ENCODE measurements at regions not wholly inside any gene's neighbourhood (a gene's known extent, or its start where the extent isn't known, plus 50 kb on each side); places are given as distances from the start of the nearest gene placed in this dataset.
A peak's percentile ranks its signal among the peaks of the same experiment; 100 is the strongest.

DNA sequence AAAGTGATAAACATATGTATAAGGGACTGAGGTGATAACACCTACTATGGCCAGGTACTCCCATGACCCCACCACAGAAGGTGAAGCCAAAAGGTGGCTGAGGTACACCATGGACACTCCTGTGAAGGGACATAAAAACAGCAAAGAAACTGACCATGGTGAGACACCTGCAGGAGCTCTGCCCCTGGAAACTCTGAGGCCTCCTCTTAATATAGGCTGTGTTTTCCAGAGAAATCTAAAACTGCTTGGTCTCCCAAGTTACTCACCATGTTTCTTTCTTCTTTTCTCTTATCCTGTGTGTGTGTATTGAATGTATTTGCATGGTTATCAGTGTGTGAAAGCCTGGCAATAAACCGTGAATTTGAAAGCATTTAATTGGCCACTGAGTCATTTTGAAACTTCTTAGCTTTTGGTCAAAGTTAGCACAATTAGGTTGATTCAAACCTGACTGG lies 739.3 kb upstream of the GCFC2 start:
- no peak for DNase-seq (ENCODE audit: low spot score)

DNA sequence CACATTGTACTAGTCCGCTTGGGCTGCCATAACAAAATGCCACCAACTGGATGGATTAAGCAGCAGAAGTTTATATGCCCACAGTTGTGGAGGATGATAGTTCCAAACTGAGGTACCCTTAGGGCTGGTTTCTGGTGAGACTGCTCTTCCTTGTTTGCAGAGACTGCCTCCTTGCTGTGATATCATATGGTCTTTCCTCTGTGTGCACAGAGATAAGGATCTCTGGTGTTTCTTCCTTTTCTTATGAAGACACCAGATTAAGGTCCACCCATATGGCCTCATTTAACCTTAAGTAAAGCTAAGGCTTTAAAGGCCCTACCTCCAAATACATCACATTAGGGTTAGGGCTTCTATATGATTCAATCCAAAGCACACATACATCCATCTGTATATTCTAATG lies 738.2 kb upstream of the GCFC2 start:
- no peak for DNase-seq (ENCODE audit: low spot score)

DNA sequence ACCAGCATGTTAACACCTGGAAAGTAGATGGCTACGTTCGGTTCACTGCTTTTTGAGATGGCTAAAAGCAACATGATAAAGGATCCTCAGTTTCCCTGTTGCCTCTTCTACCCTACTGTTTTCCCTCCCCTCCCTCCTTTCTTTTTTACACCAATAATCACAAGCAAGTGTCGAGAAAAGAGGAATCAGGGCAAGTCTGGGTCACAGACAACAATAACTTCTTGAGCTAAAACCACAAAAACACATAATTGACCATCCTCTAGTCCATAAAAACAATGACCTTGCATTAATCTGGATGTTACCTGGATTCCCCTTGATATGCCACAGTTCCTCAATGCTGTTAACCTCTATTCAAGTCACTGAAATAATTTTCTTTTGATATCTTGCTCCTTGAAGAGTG lies 736.6 kb upstream of the GCFC2 start:
- no peak for DNase-seq (ENCODE audit: low spot score)

DNA sequence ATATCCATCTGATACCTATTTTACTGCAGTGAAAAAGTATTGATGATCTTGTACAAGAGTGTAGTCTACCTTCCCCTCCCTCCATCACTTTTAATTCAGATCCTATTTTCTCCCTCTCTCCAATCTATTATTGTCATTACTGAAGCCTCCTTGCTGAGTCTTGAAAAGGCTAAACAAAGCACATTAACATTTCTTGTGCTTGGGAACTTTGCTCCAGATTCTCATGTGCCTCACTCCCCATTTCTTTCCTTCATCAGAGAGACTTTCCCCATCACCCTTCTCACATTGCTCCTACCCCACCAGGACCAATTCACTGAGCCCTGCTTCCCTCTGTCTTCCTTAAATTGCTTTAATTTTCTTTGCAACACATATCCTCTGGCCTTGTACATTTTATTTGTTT lies 736.2 kb upstream of the GCFC2 start:
- no peak for DNase-seq (ENCODE audit: low spot score)

DNA sequence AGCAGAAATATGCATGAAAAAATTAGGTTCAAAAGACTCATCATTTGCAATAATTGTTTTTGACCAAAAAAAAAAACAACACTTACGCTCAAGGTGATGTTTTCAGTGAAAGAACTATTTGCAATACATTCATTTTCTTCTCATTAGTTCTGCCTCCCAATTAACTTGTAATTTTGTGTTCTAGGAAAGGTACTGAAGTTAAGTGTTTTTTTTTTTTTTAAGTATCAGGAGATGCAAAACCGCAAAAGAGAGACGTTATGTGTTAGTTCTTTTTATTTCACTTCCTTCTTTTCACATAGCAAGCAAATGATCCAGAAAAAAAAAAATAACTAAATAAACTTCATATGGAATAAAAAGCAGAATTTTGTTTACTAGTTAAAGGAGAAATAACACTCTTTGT lies 735.2 kb upstream of the GCFC2 start:
- DNase-seq (ENCODE audit: low spot score): no peak

DNA sequence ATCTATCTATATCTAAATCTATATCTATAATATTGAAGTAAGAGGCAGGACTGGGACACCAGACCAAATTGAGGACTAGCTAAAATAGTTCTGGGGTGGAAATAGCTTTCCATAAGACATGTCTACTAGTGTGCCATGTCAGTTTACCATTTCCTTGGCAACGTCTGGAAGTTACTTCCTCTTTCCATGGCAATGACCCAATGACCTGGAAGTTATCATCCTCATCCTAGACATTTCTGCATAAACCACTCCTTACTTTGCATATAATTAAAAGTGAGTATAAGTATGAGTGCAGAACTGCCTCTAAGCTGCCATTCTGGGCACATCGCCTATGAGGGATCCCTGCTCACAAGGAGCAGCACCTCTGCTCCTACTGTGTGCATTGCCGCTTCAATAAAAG lies 734.0 kb upstream of the GCFC2 start:
- no peak for DNase-seq (ENCODE audit: low spot score)

DNA sequence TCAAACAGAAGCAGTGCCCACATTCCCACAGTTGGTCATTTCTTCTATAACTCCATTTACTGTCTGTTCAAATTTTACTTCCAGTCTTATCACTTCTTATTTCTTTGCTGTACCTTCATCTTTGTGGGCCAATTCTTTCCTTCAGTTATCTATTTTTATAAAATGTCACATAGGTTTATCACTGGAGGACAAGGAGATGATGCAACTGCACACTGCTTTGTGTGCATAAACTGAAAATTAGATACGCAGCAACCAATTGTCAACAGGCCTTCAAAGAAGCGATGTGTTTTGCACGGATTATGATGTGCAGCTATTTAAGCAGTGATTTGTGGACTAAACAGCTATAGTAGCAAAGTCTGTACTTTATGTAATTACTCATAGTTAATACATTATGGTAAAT lies 726.8 kb upstream of the GCFC2 start:
- no peak for DNase-seq (ENCODE audit: low spot score)

DNA sequence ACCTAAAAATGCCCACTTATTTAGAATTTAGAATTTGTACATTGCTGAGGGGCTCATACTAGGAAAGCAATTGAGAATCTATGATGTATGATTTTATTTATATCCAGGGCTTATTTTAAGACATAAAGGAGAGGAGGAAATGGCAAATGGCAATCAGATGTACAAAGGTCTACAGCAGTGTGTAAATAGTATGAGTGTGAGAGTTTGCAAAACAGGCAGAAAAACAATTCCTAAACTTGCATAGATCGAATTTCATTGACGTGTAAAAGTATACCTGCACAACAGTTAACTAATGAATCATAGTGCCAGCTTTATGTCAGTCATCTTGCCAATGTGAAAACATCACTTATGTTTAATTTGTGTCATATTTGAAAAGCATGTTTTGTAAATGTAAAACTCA lies 718.7 kb upstream of the GCFC2 start:
- no peak for DNase-seq (ENCODE audit: low spot score)

DNA sequence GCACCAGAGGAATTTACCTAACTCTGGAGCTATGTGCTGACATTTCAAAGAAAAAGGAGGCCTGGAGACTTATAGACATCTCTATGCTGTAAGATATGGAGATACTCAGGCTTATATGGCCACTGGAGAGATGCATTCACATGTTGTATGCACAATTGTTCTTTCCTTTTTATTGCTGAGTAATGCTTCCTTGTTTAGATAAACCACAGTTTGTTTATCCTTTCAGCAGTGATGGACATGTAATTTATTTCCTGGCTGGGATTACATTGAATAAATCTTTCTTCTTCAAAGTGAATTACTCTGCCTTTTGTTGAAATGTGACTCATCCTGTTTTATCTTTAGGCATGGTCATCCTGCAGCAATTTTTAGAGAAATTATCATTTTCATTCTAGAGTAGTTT lies 716.7 kb upstream of the GCFC2 start:
- DNase-seq (ENCODE audit: low spot score): peak; percentile 41

DNA sequence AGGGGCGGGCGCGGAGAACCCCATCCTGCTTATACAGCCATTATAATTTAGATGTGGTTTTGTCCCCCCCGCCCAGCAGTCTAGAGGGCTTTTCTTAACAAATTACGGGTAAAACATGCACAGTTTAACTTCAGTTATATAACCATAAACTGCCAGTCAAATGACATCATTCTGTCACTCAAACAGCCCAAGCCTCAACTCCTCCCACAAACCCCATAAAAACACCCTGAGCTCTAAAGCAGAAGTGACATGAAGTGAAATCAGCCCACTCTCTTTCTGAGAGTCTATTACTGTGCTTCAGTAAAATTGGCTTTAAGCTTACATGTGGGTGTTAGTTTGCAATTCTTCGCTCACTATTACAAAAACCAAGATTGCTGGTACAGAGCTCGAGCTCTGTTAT lies 705.1 kb upstream of the GCFC2 start:
- DNase-seq (ENCODE audit: low spot score): no peak

DNA sequence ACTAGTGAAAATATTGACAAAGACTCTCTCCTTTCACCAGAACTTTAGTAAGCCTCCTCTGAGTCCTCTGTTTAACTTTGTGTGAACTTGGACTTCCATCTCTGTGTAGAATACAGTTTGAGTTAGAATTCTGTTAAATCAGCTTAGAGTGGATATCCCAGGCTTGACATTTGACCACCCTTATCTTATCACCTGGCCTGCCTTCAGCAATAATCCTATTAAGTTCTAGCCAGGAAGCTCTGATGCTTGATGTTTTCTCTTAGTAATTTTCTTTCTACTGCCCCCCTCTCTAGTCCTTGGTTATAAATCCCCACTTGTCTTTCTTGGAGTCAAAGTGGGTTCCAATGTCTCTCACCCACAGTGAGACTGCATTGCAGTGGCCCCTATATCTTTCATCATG lies 702.7 kb upstream of the GCFC2 start:
- DNase-seq (ENCODE audit: low spot score): no peak

DNA sequence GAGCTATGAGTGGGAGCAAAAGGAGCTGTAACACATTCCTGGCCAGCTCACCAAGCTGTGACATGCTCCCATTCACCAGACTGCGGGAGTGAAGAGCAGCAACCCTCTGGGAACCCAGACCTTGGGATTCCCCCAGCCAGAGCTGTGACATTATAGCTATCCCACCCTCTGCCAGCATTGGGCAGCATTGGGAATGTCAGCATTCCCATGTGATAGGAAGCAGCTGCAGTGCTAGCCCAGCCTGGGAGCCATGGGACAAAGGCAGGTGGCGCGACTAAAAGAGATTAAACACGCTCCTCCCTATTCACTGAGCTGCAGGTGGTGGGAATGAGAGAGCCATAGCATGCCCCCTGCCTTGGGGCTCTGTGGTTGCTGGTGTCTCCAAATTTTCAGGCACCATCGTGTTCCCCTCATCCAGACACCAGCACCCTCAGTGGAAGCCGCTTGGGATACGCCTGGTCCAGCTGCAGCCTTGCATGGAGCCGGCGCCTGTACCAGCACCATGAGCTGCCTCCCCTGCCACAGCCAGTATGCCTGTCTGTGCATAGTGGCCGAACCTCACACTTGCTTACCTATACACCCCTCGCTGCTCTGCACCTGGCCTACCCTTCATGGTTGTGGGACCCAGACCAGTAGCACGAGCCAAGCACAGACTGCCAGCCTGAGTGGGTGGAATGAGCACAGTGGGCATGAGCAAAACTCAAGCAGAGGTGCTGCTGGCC lies 695.6 kb upstream of the GCFC2 start:
- DNase-seq (ENCODE audit: low spot score): no peak

DNA sequence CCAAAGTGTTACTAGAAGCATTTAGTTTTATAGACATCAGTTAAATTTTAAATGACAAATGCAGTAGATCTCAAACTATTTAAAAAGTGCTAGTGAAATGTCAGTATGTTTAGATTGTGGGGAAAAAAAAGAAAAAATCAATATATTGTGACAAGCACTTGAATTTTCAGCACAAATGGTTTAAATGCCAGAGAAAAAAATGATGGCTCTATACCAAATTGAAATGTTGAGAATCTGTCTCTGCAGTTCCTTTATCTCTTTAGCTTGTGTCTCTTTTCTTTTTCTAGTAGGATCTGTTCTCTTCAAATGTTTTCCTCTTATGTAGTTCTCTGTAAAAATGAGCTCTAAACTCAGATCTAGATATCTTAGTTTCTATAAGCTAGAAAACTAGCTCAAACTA lies 682.6 kb upstream of the GCFC2 start:
- DNase-seq (ENCODE audit: low spot score): no peak

DNA sequence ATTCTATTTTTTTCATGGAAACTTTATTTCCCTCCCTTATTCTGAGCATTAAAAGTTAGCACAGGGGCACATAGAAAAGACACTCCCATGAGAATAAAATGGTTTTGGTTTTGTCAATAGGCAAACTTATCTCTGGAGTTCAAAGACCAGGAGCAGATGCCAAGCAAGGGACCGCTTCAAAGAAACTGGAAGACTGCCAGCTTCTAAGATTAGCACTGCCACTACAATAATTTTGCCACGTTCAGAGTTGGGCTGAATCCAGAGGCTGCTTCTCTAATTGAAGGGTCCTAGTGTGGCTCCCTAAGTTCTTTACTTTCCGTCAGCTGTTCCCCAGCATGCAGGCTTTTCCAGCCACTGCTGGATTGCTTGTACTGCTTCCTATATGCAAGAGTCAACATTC lies 681.0 kb upstream of the GCFC2 start:
- DNase-seq (ENCODE audit: low spot score): no peak

DNA sequence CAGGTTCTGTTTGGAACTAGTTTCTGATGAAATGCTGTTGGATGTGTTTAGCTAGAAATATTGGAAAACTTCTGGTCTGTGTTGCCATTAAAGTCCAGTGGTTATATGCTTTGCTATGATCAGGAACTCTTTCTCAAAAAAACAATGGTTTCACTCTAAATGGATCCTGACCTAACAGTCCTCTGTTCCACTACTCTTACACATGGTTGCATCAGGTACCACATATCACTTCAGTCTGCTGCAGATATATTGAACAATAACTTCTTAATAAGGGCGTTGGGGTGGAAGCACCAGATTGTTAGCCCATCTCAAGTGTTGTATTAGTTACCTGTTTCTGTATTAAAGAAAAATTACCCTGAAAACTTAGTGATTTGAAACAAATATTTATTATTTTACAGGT lies 676.6 kb upstream of the GCFC2 start:
- DNase-seq (ENCODE audit: low spot score): no peak

DNA sequence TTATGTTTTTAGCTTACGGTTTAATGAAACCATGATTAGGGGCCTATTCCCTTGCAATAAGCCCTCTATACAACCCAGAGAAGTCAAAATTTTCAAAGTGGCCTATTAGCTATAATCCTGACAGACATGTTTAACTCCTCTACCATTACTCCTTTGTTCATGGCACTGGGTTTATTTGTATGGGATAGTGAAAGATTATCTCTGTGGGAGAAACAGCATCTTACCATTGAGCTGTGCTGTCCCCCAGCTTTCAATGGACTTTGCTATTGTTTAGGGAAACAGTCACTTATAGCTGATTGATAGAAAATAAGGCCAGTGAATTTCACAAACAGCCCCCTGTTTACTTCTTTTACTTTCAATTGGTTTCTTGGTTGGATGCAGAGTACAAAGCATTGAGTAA lies 675.2 kb upstream of the GCFC2 start:
- DNase-seq (ENCODE audit: low spot score): no peak

DNA sequence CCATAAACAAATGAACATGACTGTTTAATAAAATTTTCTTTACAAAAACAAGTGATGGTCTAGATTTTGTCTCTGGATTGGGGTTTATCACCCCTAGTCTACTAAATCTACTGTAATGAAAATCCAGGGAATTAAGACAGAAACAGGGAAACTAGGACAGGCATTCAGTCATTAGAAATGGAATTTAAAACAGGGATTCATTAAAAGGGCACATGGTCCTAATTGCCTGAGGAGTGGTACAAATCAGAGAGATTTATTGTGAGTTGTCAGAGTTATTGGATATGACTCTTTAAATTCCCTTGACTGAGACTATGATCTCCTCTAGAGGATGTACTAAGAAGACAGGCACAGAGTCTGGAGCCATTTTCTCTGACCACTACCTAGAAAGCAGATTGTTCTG lies 670.9 kb upstream of the GCFC2 start:
- no peak for DNase-seq (ENCODE audit: low spot score)

DNA sequence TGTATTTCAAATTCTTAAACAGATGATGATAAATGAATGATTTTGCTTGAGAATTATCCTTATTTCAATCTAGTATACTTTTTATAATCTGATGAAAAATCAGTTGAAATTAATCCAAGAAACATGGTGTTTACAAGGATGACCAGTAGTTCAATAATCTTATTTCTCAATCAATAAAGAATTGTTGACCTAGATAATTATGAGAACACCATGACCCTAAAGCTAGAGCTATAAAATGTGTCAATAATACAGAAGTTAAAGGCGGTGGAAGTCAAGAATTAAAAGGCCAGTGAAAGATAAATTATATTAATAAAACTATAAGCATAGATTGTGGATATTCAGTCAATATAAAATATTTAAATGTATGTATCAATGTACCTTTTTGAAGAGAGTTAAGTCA lies 667.4 kb upstream of the GCFC2 start:
- DNase-seq (ENCODE audit: low spot score): no peak

DNA sequence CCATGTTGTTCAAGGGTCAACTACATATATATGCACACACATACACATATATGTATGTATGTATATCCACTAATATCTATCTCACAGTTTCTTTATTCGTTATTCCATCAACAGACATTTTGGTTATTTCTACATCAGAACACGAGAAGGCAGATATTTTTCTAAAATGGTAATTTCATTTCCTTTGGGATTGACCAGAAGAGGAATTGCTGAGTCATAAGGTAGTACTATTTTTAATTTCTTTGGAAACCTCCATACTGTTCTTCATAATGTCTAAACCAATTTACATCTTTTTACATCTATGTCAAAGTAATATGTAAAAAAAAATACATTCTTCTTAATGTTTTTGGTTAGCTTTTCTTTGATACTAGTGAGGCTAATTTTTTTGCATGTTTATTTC lies 630.7 kb upstream of the GCFC2 start:
- DNase-seq (ENCODE audit: low spot score): no peak

DNA sequence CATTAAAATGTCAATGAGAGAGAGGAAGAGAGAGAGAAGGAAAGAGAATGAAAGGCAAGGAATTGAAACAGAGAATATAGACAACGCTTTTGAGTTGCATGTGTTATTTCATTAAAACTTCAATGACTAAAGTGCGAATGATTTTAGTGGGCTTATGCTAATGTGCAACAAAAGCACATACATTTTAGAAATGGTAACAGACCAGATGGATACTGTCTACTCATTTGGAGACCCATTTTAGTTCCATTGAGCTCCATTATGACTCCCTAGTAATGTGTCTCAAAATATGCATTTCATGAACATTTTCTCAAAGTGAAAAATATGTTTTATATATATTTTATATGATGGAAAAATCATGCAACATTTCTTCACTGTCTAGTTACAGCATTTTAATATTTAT lies 622.2 kb upstream of the GCFC2 start:
- DNase-seq (ENCODE audit: low spot score): no peak

DNA sequence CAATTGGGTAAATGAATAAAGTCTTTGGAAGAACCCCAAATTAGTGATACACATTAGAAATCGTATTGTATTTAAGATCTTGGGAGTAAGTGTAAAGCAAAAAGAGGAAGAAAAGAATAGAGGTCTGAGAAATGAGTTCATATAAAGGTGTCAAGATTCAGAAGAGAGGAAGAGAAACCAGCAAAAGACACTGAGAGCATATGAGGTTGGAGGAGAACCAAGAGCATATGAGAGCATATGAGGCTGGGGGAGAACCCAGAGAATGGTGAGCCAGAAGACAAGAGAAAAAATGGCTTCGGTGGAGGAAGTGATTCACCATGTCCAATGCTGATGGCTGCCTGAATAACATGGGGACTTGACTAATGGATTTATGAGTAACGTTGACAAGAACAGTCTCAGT lies 620.1 kb upstream of the GCFC2 start:
- peak; percentile 6 for DNase-seq (ENCODE audit: low spot score)

DNA sequence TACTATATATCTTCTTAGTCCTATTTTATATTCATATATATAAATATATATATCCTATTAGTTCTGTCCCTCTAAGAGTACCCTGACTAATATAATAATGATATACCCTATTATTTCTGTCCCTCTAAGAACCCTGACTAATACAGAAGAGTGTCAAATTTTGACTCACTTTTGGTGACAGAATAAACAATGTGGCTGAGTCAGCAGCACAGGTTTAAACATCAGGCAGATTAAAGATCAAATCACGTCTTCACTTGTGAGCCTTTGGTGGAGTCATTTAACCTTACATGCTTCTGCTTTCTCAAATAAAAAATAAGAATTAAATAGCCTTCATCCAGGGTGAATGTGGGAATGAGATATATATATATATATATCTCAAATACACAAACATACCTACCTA lies 615.9 kb upstream of the GCFC2 start:
- DNase-seq (ENCODE audit: low spot score): no peak

DNA sequence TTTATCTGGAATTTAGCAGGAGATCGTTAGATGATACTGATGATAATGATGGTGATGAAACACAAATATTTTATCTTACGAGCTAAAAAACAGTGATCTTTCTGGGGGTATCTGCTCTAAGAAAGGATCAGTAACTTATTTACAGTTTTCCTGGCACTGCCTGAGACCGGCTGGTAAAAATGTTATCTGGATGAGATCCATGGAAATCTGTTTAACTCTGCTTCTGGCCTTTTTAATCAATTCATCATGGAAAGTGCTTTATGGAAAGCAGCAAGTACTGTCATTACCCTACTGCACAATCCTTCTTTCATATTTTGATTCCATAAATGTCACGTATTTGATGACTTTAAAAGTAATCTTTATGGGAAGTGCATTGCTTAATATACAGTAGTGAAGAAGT lies 612.7 kb upstream of the GCFC2 start:
- no peak for DNase-seq (ENCODE audit: low spot score)

DNA sequence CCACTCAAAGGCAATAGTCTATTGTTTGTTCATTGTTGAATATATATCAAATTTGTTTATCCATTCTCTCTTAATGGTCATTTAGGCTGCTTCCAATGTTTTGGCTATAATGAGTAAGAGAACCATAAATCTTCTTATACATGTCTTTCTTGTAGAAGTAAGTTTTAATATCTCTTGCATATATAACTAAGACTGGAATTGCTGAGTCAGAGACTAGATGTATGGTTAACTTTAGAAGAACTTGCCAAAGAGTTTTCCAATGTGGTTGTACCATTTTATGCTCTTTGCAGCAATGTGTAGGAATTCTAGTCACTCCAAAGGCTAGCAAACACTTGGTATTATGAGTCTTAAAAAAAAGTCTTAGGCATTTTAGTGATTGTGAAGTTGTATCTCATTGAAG lies 610.0 kb upstream of the GCFC2 start:
- no peak for DNase-seq (ENCODE audit: low spot score)
